Nephron progenitor cell (in vitro differentiated cells): ENCODE measurements at regions not wholly inside any gene's neighbourhood (a gene's known extent, or its start where the extent isn't known, plus 50 kb on each side); places are given as distances from the start of the nearest gene placed in this dataset.

Experiments used
- DNase-seq: peaks from one replicate; pipeline ENCODE4 v3.0.0; 2021
- H3K27ac Mint-ChIP-seq: 2 replicates; pipeline ENCODE4 v1.8.0; 2021; ENCODE audit warnings: mild to moderate bottlenecking, moderate library complexity, mixed read lengths
- H3K27me3 Mint-ChIP-seq: 2 replicates; pipeline ENCODE4 v1.8.0; 2021; ENCODE audit warnings: mild to moderate bottlenecking, low read depth, mixed read lengths; ENCODE audit not compliant: poor library complexity
- H3K36me3 Mint-ChIP-seq: 2 replicates; pipeline ENCODE4 v1.8.0; 2021; ENCODE audit warnings: low read depth, mixed read lengths
- H3K4me1 Mint-ChIP-seq: 2 replicates; pipeline ENCODE4 v1.8.0; 2021; ENCODE audit warnings: mixed read lengths
- H3K4me3 Mint-ChIP-seq: 2 replicates; pipeline ENCODE4 v1.8.0; 2021; ENCODE audit warnings: mild to moderate bottlenecking, moderate library complexity, mixed read lengths
- H3K9me3 Mint-ChIP-seq: 2 replicates; pipeline ENCODE4 v1.8.0; 2021; ENCODE audit warnings: mild to moderate bottlenecking, moderate library complexity, mixed read lengths
- CTCF ChIP-seq: fragments of 200-600 bp; sonication (generic); IDR thresholded peaks from 2 replicates; pipeline ENCODE4 v1.5.0; 2021; ENCODE audit warnings: antibody characterized with exemption

- TF ChIP-seq CTCF: no peak
Measured at GRCh38 chr3:153577059-153577736, 415.2 kb downstream of the RAP2B start.

GRCh38 chr3:153578046-153578445 lies 416.0 kb downstream of the RAP2B start:
- Mint-ChIP-seq H3K9me3 (peaks cover 3% of the 10 kb centered on the region), H3K27ac (no peak overlapping the region), H3K4me1 (no peaks in the 10 kb centered on the region), H3K27me3 (peaks cover 4% of the 10 kb centered on the region), H3K36me3 (no peaks in the 10 kb centered on the region), H3K4me3 (no peak overlapping the region)
- no peak for TF ChIP-seq CTCF
- no peak for DNase-seq

More at GRCh38 chr3:153577059-153577736, 415.2 kb downstream of the RAP2B start:
- no peaks in the 10 kb centered on the region for H3K4me1 Mint-ChIP-seq
- no peak overlapping the region for H3K4me3 Mint-ChIP-seq
- no peak overlapping the region for H3K27ac Mint-ChIP-seq
- no peak for DNase-seq
- H3K9me3 Mint-ChIP-seq: no peaks in the 10 kb centered on the region
- H3K36me3 Mint-ChIP-seq: no peaks in the 10 kb centered on the region
- peaks cover 4% of the 10 kb centered on the region for H3K27me3 Mint-ChIP-seq

GRCh38 chr3:153590051-153590450 lies 428.0 kb downstream of the RAP2B start:
- TF ChIP-seq CTCF: no peak
- no peaks in the 10 kb centered on the region for H3K4me1 Mint-ChIP-seq
- no peaks in the 10 kb centered on the region for H3K36me3 Mint-ChIP-seq
- H3K4me3 Mint-ChIP-seq: no peak overlapping the region
- DNase-seq: no peak
- H3K27me3 Mint-ChIP-seq: no peaks in the 10 kb centered on the region
- H3K9me3 Mint-ChIP-seq: peaks cover 12% of the 10 kb centered on the region
- no peak overlapping the region for H3K27ac Mint-ChIP-seq

GRCh38 chr3:153591561-153592245 lies 429.7 kb downstream of the RAP2B start:
- H3K27me3 Mint-ChIP-seq: no peaks in the 10 kb centered on the region
- no peaks in the 10 kb centered on the region for H3K36me3 Mint-ChIP-seq
- no peak overlapping the region for H3K27ac Mint-ChIP-seq
- TF ChIP-seq CTCF: no peak
- H3K4me1 Mint-ChIP-seq: no peaks in the 10 kb centered on the region
- H3K9me3 Mint-ChIP-seq: peaks cover 10% of the 10 kb centered on the region
- H3K4me3 Mint-ChIP-seq: no peak overlapping the region
- no peak for DNase-seq

GRCh38 chr3:153595186-153595815 lies 433.3 kb downstream of the RAP2B start:
- Mint-ChIP-seq H3K4me3 (no peak overlapping the region), H3K27ac (no peak overlapping the region), H3K4me1 (no peaks in the 10 kb centered on the region), H3K9me3 (no peaks in the 10 kb centered on the region), H3K27me3 (peaks cover 6% of the 10 kb centered on the region), H3K36me3 (no peaks in the 10 kb centered on the region)
- TF ChIP-seq CTCF: peak; percentile 52
- no peak for DNase-seq
